ENCODE measurements at regions not wholly inside any gene's neighbourhood (a gene's known extent, or its start where the extent isn't known, plus 50 kb on each side); places are given as distances from the start of the nearest gene placed in this dataset.

GRCh38 chr1:96025062-96025461, 696.5 kb upstream of the PTBP2 start:
- no peaks in the 10 kb centered on the region for H3K27me3 ChIP-seq (ENCODE audit: low read depth, low read length)
- no peak for TF ChIP-seq CTCF (IDR thresholded peaks at IDR 0.05; ENCODE audit: low read depth, low read length)
- TF ChIP-seq EZH2phosphoT487 (IDR thresholded peaks at IDR 0.05; ENCODE audit: low read depth), result no peak
- H4K20me1 ChIP-seq (ENCODE audit: insufficient read depth, low read length), result no peaks in the 10 kb centered on the region
- no peak overlapping the region for H3K4me2 ChIP-seq (ENCODE audit: low read length)
- no peaks in the 10 kb centered on the region for H3K79me2 ChIP-seq (ENCODE audit: low read length)
- H3K9me3 ChIP-seq (ENCODE audit: insufficient read depth, low read length), result no peaks in the 10 kb centered on the region
- no peak overlapping the region for H2AFZ ChIP-seq (ENCODE audit: low read depth, low read length)
- H3K4me3 ChIP-seq (ENCODE audit: low read length), result no peak overlapping the region
- H3K4me1 ChIP-seq (ENCODE audit: low read length), result no peaks in the 10 kb centered on the region
- H3K9ac ChIP-seq (ENCODE audit: low read length), result no peak overlapping the region
- H3K27ac ChIP-seq (ENCODE audit: low read length), result no peak overlapping the region
- no peaks in the 10 kb centered on the region for H3K36me3 ChIP-seq (replicated peaks; ENCODE audit: low read depth, low read length)

GRCh38 chr1:96028071-96028470, 693.5 kb upstream of the PTBP2 start:
- H3K27ac ChIP-seq (ENCODE audit: low read length), result no peak overlapping the region
- H3K4me1 ChIP-seq (ENCODE audit: low read length), result no peaks in the 10 kb centered on the region
- no peaks in the 10 kb centered on the region for H4K20me1 ChIP-seq (ENCODE audit: insufficient read depth, low read length)
- no peak overlapping the region for H2AFZ ChIP-seq (ENCODE audit: low read depth, low read length)
- no peaks in the 10 kb centered on the region for H3K79me2 ChIP-seq (ENCODE audit: low read length)
- H3K36me3 ChIP-seq (replicated peaks; ENCODE audit: low read depth, low read length), result no peaks in the 10 kb centered on the region
- H3K4me3 ChIP-seq (ENCODE audit: low read length), result no peak overlapping the region
- TF ChIP-seq CTCF (IDR thresholded peaks at IDR 0.05; ENCODE audit: low read depth, low read length), result no peak
- TF ChIP-seq EZH2phosphoT487 (IDR thresholded peaks at IDR 0.05; ENCODE audit: low read depth), result no peak
- H3K9me3 ChIP-seq (ENCODE audit: insufficient read depth, low read length), result no peaks in the 10 kb centered on the region
- H3K4me2 ChIP-seq (ENCODE audit: low read length), result no peak overlapping the region
- H3K27me3 ChIP-seq (ENCODE audit: low read depth, low read length), result no peaks in the 10 kb centered on the region
- H3K9ac ChIP-seq (ENCODE audit: low read length), result no peak overlapping the region

- Histone ChIP-seq H2AFZ (ENCODE audit: low read depth, low read length) (no peak overlapping the region), H3K9me3 (ENCODE audit: insufficient read depth, low read length) (no peaks in the 10 kb centered on the region), H3K4me3 (ENCODE audit: low read length) (no peak overlapping the region), H3K27me3 (ENCODE audit: low read depth, low read length) (no peaks in the 10 kb centered on the region), H3K9ac (ENCODE audit: low read length) (no peak overlapping the region), H3K79me2 (ENCODE audit: low read length) (no peaks in the 10 kb centered on the region), H3K36me3 (replicated peaks; ENCODE audit: low read depth, low read length) (no peaks in the 10 kb centered on the region), H4K20me1 (ENCODE audit: insufficient read depth, low read length) (no peaks in the 10 kb centered on the region), H3K4me2 (ENCODE audit: low read length) (no peak overlapping the region), H3K4me1 (ENCODE audit: low read length) (no peaks in the 10 kb centered on the region), H3K27ac (ENCODE audit: low read length) (no peak overlapping the region)
- TF ChIP-seq CTCF (IDR thresholded peaks at IDR 0.05; ENCODE audit: low read depth, low read length), result no peak
- no peak for TF ChIP-seq EZH2phosphoT487 (IDR thresholded peaks at IDR 0.05; ENCODE audit: low read depth)
Measured at GRCh38 chr1:96030312-96030711, 691.3 kb upstream of the PTBP2 start.

GRCh38 chr1:96034006-96034405, 687.6 kb upstream of the PTBP2 start:
- H3K27me3 ChIP-seq (ENCODE audit: low read depth, low read length), result no peaks in the 10 kb centered on the region

More at GRCh38 chr1:96034006-96034405, 687.6 kb upstream of the PTBP2 start:
- H3K4me3 ChIP-seq (ENCODE audit: low read length), result no peak overlapping the region
- no peak for TF ChIP-seq EZH2phosphoT487 (IDR thresholded peaks at IDR 0.05; ENCODE audit: low read depth)
- no peak for TF ChIP-seq CTCF (IDR thresholded peaks at IDR 0.05; ENCODE audit: low read depth, low read length)
- H3K4me2 ChIP-seq (ENCODE audit: low read length), result no peak overlapping the region
- H2AFZ ChIP-seq (ENCODE audit: low read depth, low read length), result no peak overlapping the region
- no peaks in the 10 kb centered on the region for H4K20me1 ChIP-seq (ENCODE audit: insufficient read depth, low read length)
- H3K9ac ChIP-seq (ENCODE audit: low read length), result no peak overlapping the region
- no peaks in the 10 kb centered on the region for H3K9me3 ChIP-seq (ENCODE audit: insufficient read depth, low read length)
- no peaks in the 10 kb centered on the region for H3K4me1 ChIP-seq (ENCODE audit: low read length)
- no peak overlapping the region for H3K27ac ChIP-seq (ENCODE audit: low read length)
- no peaks in the 10 kb centered on the region for H3K36me3 ChIP-seq (replicated peaks; ENCODE audit: low read depth, low read length)
- H3K79me2 ChIP-seq (ENCODE audit: low read length), result no peaks in the 10 kb centered on the region
